GM18511 (cell line): ENCODE measurements at regions not wholly inside any gene's neighbourhood (a gene's known extent, or its start where the extent isn't known, plus 50 kb on each side); places are given as distances from the start of the nearest gene placed in this dataset.
"Not testable (repeated sequence)": the region's sequence is repeated elsewhere in the genome, so short reads cannot be mapped to it uniquely, and the experiment has no call there.

Experiments used
- ATAC-seq: cut with Tn5 transposase; IDR thresholded peaks from one replicate; pipeline ENCODE4 v1.9.1; 2021; ENCODE audit warnings: mild to moderate bottlenecking, moderate library complexity; ENCODE audit not compliant: unreplicated experiment

DNA sequence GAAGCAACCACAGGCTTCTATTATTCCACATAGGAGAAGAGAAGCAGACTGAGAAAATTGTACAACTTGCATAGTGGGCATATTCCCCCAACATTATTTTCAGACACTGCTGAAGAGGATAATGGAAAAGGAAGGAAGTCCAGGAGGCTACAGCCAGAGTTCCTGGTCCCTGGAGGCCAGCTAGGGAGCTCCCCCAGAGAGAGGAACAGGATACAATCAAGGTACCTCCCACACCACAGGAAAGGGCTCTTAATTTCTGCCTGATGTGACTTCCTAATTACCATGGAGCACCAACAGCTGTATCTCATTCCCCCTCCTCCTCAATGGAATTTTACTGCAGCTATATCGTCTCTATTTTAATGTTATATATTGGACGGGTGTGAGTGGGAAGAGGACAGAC is 594.3 kb upstream of the NRSN1 start:
- no peak for ATAC-seq

DNA sequence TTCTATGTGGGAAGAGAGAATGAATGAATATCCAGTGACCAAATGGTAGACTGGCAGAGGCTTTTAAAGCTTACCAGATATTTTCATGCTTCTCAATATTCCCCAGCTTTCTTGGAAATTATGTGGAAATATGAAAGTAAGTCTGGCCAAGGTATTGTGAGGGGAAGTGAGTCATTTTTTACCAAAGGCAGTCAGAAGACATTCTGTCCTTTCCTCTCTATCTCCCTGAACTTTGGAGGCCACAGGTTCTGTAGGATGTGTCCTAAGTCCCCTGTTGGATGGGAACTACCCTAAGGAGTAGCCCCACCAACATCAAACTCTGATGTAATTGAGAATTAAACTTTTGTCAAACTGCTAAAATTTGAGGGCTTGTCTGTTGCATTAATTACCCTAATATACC is 593.8 kb upstream of the NRSN1 start:
- ATAC-seq = no peak

DNA sequence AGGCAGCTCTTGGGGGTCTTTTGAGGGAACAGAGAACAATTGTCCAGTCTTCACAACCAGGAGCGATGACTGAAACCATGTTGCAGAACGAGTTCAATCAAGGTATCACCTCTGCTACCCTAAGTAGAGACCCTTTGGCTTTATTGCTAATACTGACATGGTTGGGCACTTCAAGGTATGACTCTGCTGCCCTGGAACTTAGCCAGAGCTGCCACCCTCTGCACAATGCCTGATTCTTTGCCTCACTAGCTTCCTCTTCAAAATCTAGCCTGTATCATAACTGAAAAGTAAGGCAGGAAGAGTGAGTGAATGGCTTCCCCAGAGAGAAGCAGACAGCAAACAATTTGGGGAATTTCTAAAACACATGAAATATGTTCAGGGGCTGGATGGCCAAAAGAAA is 592.7 kb upstream of the NRSN1 start:
- no peak for ATAC-seq

DNA sequence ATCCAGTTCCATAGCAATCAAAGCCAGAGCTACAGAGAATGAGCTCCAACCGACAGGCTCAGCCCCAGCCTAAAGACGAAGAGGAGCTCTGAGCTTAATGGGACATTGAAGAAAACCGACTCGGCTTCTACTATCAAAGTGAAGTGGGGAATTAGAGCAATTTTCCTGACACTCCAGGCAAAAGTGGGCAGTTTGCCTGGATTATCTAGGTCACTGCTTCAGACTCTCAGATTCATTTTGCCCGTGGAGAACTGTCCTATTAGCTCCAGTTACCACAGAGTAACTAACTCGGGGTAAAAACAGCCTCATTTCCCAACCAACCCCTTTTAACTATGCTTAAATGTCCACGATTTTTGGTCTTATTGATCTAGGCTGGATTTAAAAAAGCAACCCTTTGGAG is 592.1 kb upstream of the NRSN1 start:
- ATAC-seq = no peak

DNA sequence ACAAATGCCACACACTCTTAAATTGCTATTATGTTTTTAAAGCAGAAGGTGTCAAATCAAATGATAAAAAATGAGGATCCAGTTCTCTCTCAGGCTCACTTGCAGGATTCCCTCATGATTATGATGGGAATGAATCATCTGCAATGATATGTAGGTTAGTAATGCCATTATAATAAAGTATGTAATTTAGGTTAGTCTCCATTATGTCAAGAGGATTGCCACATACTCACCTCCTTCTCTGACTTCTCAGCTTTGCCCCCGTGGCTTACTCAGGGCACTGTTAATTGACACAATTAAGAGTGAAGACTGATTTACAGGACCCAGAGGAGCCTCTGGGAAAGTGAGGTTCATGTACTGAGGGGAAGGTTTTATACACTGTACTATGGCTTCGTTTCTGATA is 591.7 kb upstream of the NRSN1 start:
- no peak for ATAC-seq

DNA sequence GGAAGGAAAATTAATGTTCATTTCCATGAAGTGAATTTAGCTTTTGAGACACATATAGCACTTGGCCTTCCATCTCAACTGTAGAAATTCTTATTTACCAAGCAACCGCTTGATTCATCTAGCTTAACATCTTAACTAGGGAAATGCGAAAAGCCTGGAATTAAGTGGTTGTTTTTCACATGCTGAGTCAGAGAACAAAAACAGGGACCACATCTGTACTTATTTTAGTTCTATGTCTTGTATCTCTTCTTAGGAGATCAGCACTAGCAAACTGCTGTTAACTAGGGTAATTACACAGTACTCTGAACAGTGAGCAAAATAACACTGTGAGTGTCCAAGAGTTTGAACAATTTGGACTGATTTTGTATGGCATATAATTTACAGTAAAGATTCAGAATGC is 590.9 kb upstream of the NRSN1 start:
- ATAC-seq = no peak

DNA sequence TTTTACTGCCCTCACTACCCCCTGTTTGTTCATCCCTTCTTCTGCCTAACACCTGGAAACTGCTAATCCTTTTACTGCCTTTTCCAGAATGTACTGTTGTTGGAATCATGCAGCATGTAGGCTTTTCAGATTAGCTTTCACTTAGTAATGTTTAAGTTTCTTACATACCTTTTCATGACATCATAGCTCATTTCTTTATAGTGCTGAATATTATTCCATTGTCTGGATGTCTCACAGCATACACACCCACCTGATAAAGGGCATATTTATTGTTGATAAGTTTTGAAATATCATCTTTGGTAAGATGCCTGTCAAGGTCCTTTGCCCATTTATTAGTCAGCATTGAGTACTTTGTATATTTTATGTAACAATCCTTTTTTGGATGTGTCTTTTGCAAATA is 588.2 kb upstream of the NRSN1 start:
- no peak for ATAC-seq

DNA sequence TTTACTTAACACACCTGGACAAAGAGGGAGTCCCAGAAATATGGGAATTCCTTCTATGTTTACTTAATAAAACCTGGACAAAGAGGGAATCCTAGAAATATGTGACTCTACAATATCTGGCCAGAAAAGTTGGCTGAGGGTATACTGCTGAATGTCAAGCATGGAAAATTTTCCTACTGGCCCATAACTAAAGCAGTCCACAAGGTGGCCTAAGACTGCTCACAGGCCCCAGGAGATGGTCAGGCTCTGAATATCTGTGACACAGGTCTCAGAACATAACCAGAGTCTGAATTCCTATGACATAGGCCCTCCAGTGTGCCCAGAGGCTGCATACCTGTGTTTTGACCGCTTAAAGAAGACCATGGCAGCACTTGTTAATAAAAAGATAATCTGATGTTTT is 578.2 kb upstream of the NRSN1 start:
- ATAC-seq = no peak

DNA sequence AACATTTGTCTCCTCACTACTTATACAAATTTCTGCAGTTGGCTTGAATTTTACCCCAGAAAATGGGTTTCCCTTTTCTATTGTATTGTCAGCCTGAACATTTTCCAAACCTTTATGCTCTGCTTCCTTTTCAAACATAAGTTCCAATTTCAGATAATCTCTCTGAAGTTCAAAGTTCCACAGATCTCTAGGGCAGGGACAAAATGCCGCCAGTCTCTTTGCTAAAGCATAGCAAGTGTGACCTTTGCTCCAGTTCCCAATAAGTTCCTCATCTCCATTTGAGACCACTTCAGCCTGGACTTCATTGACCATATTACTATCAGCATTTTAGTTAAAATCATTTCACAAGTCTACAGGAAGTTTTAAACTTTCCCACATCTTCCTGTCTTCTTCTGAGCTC is 571.1 kb upstream of the NRSN1 start:
- not testable (repeated sequence) for ATAC-seq

DNA sequence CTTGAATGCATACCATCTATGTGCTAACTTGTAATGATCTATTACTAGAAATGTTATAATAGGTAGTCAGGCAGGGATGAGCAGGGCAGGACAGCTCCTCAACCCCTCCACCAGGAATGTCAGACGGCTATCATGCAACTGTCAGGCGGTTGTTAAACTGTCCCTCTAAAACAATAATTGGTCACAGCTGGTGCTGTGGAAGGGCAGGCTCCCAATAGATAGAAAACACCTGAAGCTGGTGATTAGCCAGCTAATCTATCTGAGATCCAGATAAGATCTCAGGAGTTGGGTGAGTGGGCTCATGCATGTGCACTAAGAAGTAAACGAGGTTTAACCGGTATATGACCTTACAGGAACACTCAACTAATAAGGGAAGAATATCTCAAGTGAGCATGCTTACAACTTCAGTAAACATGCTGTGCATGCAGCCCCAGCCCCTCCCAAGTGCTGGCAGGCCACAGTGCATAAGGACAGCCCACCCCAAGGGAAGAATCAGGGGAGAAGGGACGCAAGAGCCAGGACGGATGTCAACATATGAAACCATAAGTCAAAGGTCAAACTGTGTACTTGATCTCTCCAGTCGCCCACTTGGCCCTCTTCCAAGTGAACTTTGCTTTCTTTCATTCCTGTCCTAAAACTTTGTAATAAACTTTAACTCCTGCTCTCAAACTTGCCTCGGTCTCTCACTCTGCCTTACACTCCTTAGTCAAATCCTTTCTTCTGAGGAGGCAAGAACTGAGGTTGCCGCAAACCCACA is 566.2 kb upstream of the NRSN1 start:
- ATAC-seq = no peak

DNA sequence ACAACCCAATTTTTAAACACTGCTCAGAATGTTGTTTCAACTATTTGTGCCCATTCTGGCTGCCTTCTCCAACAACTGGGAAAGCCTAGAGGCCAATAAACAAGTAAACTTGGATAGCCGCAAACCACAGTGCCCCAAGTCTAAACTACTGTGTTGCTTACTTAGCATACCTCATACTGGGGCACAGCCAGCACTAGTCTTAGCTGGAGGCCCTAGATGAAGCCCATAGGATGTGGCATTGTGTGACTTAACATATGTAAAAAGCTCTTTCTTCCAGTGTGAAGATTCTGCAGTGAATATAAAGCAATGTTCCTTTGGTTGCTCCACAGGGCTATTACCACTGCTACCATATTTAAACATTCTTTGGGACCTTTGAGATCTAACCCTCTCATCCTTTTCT is 564.3 kb upstream of the NRSN1 start:
- ATAC-seq = no peak

DNA sequence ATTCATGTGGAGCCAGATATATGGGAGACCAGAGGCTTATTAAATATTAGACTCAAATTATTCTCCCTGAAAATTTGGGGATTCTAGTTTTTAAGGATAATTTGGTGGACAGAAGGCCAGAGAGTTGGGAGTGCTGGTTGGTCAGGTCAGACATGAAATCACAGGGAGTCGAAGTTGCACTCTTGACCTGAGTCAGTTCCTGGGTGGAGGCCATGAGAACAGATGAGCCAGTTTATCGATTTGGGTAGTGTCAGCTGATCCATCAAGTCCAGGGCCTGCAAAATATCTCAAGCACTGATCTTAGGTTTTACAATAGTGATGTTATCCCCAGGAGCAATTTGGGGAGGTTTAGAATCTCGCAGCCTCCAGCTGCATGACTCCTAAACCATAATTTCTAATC is 563.5 kb upstream of the NRSN1 start:
- no peak for ATAC-seq

DNA sequence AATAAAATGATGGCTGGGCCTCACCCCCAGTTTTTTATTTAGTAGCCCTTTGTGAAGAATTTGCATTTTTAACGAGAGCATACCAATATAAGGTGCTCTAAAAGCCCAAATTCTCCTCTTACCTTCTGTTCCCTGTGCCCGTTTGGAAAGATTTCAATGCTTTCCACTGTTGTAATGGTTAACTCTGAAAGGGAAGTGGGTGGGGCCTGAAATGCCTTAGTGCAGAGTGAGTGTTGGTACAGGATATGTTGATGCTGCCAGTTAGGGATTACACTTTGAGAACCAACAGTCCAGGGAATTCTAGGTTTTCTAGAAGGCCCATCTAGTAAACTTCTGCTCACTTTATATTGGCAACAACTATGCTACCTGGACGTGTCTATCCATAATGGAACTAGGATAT is 562.7 kb upstream of the NRSN1 start:
- no peak for ATAC-seq

DNA sequence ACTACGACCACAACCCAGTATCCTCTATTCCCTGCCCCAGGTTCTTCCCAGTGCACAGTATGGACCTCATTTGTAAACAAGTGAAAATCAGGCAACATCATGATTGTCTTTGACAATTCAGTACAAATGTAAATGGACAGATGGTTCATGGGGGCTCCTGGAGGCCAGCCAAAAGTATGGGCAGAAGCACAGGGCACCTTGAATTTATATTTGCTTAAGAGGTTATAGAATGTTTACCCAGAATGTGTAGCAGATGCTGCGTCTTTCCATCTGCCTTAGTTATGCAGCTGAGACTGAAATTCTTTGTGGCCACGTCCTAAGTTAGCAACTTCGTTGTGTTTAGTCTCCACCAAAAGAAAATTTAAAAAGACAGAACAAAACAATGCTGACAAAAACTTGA is 559.6 kb upstream of the NRSN1 start:
- no peak for ATAC-seq

DNA sequence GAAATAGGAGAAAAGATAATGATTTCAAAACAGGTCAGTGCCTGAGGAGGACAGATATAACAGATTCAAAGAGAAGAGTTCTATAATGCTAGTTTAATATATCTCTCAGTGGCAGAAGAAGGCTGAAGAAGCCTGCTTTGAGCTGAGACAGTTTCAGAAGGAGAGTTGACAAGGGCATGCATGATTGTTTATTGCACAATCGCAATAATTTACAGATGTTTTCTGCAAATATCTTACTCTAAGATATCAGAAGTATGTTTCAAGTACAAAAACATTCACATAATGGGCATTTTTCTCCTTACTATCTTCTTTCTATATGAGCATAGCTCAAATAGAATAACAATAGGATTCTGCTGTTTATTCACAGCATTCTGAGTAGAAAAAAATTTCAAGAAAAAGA is 557.7 kb upstream of the NRSN1 start:
- ATAC-seq = no peak

DNA sequence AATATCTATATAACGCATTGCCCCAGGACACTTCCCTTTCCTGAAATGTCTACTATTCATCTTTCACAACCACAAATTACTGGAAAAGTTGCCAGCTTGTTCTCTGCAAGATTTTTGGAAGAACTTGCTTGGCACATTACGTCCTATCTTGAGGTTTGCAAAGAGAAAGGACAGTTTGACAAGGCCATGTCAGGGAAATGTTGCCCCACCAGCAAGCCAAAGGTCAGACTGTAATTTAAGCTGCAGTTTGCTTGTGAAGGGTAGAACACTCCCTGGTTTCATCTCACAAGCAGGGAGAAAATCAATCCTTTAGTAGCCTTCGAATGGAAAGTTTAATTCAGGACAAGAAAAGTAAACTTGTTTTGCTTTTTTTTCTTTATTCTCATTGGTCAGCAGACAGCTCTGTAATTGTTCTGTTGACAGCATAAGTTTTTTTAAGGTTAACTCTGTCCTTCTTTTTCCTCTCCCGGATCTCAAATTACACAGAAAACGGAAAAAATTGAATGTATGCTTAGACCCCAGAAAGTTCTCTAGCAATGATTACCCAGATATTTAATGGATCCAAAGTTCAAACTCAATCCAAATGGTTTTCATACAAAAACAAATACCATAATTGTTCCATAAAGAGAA is 541.8 kb upstream of the NRSN1 start:
- no peak for ATAC-seq

DNA sequence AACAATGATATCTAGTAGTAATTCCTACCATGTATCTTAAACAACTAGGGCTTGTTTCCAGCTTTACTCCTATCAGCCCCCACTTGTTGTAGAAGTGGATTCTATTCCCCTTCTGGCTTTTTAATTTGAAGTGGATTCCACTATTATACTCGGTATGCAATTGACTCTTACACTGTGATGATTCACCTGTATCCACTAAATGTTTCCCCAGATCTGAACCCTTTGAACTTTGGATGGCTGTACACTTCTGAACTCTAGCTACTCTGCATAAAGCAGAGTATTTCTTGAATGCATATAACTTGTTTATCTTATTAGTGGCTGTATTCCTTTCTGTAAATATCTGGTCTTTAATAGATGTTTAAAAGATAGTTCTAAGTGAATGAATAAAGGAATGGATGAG is 538.4 kb upstream of the NRSN1 start:
- ATAC-seq = no peak

DNA sequence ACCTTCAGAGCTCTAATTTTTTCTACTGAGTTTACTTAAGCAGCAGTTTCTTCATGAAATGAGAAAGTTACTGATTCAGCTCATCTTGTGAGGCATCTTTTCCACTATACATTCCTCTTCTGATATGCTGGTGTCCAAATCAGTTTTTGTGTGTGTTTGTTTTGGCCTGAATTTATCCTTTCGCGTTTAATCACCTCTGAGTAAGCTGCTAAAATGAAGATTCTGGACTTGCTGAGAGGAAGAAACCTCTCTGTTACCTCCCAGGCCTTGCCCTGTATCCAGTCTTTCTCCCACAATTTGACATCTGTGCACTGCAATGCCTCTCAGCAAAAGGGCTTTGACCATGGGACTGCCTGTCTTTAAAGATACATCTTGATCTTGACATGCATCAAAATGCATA is 536.2 kb upstream of the NRSN1 start:
- no peak for ATAC-seq

DNA sequence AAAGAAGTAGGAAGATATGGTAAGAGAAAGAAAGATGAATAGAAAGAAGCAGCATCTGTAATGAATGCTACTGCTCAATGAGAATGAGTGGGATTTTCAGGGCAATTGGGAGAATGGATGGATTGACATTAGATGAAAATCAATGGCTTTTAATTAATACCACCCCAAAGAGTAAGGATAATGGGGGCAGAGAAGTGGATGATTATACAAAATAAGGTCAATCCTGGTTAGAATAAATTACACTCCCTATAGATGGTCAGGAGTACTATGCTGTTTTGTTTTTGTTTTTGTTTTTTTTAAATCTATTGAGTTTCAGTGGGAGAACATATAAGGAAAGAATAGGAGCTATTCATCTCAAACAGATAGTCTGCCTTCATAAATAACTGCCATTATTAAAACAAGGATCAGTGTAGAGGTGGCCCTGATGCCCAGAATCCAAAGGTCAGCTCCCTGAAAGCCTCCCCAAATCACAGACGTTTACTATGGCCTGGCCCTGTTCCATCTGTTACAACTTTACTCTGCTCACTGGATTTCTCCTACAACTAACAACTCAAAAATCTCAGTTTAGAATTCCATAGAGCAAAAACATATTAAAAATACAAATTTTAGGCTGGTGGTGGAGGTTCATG is 535.4 kb upstream of the NRSN1 start:
- no peak for ATAC-seq

DNA sequence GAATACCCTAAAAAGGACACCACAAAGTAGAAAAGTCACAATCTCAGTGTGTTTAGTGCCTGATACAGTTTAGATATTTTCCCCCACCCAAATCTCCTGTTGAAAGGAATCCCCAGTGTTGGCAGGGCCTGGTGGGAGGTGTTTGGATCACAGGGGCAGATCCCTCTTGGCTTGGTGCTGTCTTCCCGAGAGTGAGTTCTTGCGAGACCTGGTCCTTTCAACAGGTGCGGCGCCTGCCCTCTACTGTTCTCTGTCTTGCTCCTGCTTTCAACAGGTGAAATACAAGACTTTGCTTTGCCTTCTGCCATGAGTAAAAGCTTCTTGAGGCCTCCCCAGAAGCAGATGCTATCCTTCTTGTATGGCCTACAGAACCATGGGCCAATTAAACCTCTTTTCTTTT is 534.3 kb upstream of the NRSN1 start:
- ATAC-seq = no peak

DNA sequence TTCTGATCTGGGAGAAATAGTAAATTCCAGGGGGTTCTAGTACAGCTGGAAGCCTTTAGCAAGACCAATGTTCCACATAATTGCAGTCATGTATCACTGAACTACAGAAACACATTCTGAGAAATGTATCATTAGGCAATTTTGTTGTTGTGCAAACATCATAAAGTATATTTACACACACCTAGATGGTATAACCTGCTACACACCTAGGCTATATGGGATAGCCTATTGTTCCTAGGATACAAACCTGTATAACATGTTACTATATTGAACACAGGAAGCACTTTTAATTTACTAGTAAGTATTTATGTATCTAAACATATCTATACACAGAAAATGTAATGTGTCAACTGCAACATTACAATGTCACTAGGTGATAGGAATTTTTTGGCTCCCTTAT is 525.9 kb upstream of the NRSN1 start:
- no peak for ATAC-seq

DNA sequence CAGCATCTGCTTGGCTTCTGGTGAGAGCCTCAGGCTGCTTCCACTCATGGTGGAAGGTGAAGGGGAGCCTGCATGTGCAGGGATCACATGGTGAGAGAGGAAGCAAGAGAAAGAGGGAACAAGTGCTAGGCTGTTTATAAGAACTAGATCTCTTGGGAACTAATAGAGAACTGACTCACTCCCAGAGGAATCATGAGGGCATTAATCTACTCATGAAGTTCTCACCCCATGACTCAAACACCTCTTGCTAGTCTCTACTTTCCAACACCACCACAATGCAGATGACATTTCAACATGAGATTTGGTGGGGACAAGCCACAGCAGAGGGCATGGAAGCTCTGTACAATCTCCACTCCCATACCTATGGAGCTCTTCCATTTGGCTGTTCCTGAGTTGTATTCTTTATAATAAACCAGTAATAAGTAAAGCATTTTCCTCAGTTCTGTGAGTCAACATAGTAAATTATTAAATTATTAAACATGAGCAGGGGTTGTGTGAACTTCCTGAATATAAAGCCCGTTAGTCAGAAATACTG is 524.1 kb upstream of the NRSN1 start:
- ATAC-seq = no peak
